IMR-90 (cell line): ENCODE measurements at regions not wholly inside any gene's neighbourhood (a gene's known extent, or its start where the extent isn't known, plus 50 kb on each side); places are given as distances from the start of the nearest gene placed in this dataset.

Source experiments
- ATAC-seq: fragments of 200-7000 bp; cut with Tn5 transposase; 2 replicates; pipeline ENCODE4 v1.9.1; 2020; ENCODE audit warnings: low read depth, mild to moderate bottlenecking, moderate library complexity
- BruUV-seq: library from RNA; stranded (reverse); fragments of 400-500 nt; replicated peaks from 2 replicates; lab custom pipeline; 2021; lab: Mats Ljungman, UMichigan
- CTCF ChIA-PET: fragments of 300-600 bp; formaldehyde crosslinking; extraction: SDS; loops from one replicate; lab custom pipeline; 2021; ENCODE audit warnings: antibody characterized with exemption; lab: Yijun Ruan, JAX
- POLR2A ChIA-PET: fragments of 300-600 bp; sonication (Branson Sonifier 250); formaldehyde crosslinking; loops from one replicate; lab custom pipeline; 2022; ENCODE audit warnings: antibody characterized with exemption; ENCODE audit not compliant: unreplicated experiment; lab: Charles Lee
- DNase-seq: peaks from one replicate; pipeline ENCODE4 v3.0.0; 2013
- H2AFZ ChIP-seq: replicated peaks from 2 replicates; pipeline ENCODE3; 2013; ENCODE audit warnings: low read length, mild to moderate bottlenecking; ENCODE audit not compliant: poor library complexity
- H2AK5ac ChIP-seq: 2 replicates; pipeline ENCODE4 v1.6.1; 2013; ENCODE audit warnings: low read depth, low read length, inconsistent platforms
- H2AK9ac ChIP-seq: replicated peaks from 2 replicates; pipeline ENCODE3; 2013; ENCODE audit warnings: mild to moderate bottlenecking, low read depth, low read length, moderate library complexity; ENCODE audit not compliant: poor library complexity
- H2BK120ac ChIP-seq: 2 replicates; pipeline ENCODE4 v1.6.1; 2013; ENCODE audit warnings: low read depth, low read length, inconsistent platforms
- H2BK15ac ChIP-seq: 3 replicates; pipeline ENCODE4 v1.6.1; 2013; ENCODE audit warnings: low read depth, low read length, inconsistent platforms
- H2BK20ac ChIP-seq: 2 replicates; pipeline ENCODE4 v1.6.1; 2013; ENCODE audit warnings: low read depth, mild to moderate bottlenecking, inconsistent platforms, low read length, moderate library complexity
- H2BK5ac ChIP-seq: 2 replicates; pipeline ENCODE4 v1.6.1; 2013; ENCODE audit warnings: mild to moderate bottlenecking, low read depth, low read length, inconsistent platforms; ENCODE audit not compliant: poor library complexity, severe bottlenecking
- H3K14ac ChIP-seq: replicated peaks from 2 replicates; pipeline ENCODE4 v1.6.1; 2013; ENCODE audit warnings: low read depth, low read length, inconsistent platforms
- H3K18ac ChIP-seq: 2 replicates; pipeline ENCODE4 v1.6.1; 2013; ENCODE audit warnings: low read depth, low read length, control low read depth
- H3K23ac ChIP-seq: 2 replicates; pipeline ENCODE4 v1.6.1; 2013; ENCODE audit warnings: low read depth, low read length, inconsistent platforms
- H3K27ac ChIP-seq: 2 replicates; pipeline ENCODE4 v1.5.1; 2013; ENCODE audit warnings: mild to moderate bottlenecking, control low read depth, low read length; ENCODE audit not compliant: insufficient read depth
- H3K27me3 ChIP-seq: 2 replicates; pipeline ENCODE4 v1.6.1; 2013; ENCODE audit warnings: low read length; ENCODE audit not compliant: control insufficient read depth, insufficient read depth
- H3K36me3 ChIP-seq: 2 replicates; pipeline ENCODE4 v1.6.1; 2013; ENCODE audit warnings: low read length, mixed read lengths; ENCODE audit not compliant: control insufficient read depth, insufficient read depth
- H3K4ac ChIP-seq: 2 replicates; pipeline ENCODE4 v1.6.1; 2013; ENCODE audit warnings: low read depth, low read length, inconsistent platforms
- H3K4me1 ChIP-seq: 2 replicates; pipeline ENCODE4 v1.6.1; 2013; ENCODE audit warnings: low read length, mixed read lengths; ENCODE audit not compliant: control insufficient read depth, insufficient read depth
- H3K4me2 ChIP-seq: 2 replicates; pipeline ENCODE4 v1.6.1; 2013; ENCODE audit warnings: low read depth, mild to moderate bottlenecking, control low read depth, low read length, moderate library complexity
- H3K4me3 ChIP-seq: 2 replicates; pipeline ENCODE4 v1.5.1; 2013; ENCODE audit warnings: low read depth, mild to moderate bottlenecking, control low read depth, low read length, moderate library complexity; ENCODE audit not compliant: insufficient read depth
- H3K56ac ChIP-seq: 2 replicates; pipeline ENCODE4 v1.6.1; 2013; ENCODE audit warnings: low read length, inconsistent platforms; ENCODE audit not compliant: insufficient read depth; ENCODE audit errors: extremely low read depth
- H3K79me1 ChIP-seq, 2 experiments: 2 replicates each; pipeline ENCODE4 v1.6.1; 2013; ENCODE audit warnings: low read length in 2 of 2, inconsistent platforms in 1 of 2, low read depth in 1 of 2
- H3K9ac ChIP-seq: 2 replicates; pipeline ENCODE4 v1.6.1; 2013; ENCODE audit warnings: low read depth, low read length, control low read depth
- H3K9me1 ChIP-seq: 2 replicates; pipeline ENCODE4 v1.6.1; 2013; ENCODE audit warnings: low read length, inconsistent platforms; ENCODE audit not compliant: insufficient read depth
- H3K9me3 ChIP-seq: 2 replicates; pipeline ENCODE4 v1.6.1; 2013; ENCODE audit warnings: low read length; ENCODE audit not compliant: control insufficient read depth, insufficient read depth
- H4K20me1 ChIP-seq: 2 replicates; pipeline ENCODE4 v1.6.1; 2013; ENCODE audit warnings: low read length, inconsistent platforms; ENCODE audit not compliant: insufficient read depth
- H4K5ac ChIP-seq: 2 replicates; pipeline ENCODE4 v1.6.1; 2013; ENCODE audit warnings: mild to moderate bottlenecking, low read depth, low read length, control low read depth
- H4K8ac ChIP-seq, 2 experiments: 2 replicates each; pipeline ENCODE4 v1.6.1; 2013; ENCODE audit warnings: low read depth in 2 of 2, low read length in 2 of 2, control low read depth in 1 of 2, inconsistent platforms in 1 of 2
- H4K91ac ChIP-seq: 2 replicates; pipeline ENCODE4 v1.6.1; 2013; ENCODE audit warnings: low read depth, low read length, inconsistent platforms; ENCODE audit not compliant: insufficient read depth
- CEBPB ChIP-seq: IDR thresholded peaks from 2 replicates; pipeline ENCODE4 v1.6.1; 2012; ENCODE audit warnings: low read depth, low read length, improper control_type of control experiment
- CTCF ChIP-seq: conservative IDR thresholded peaks from 2 replicates; pipeline ENCODE4 v1.5.1; 2012; ENCODE audit warnings: mild to moderate bottlenecking, low read depth, low read length, improper control_type of control experiment
- FOS ChIP-seq: fragments of 150-350 bp; IDR thresholded peaks from 2 replicates; pipeline ENCODE4 v1.6.1; 2016; ENCODE audit warnings: low read depth, low read length
- POLR2A ChIP-seq: IDR thresholded peaks from 2 replicates; pipeline ENCODE4 v1.6.1; 2012; ENCODE audit warnings: mild to moderate bottlenecking, low read depth, low read length
- RAD21 ChIP-seq: IDR thresholded peaks from 2 replicates; pipeline ENCODE4 v1.6.1; 2012; ENCODE audit warnings: low read length, improper control_type of control experiment
- SMC3 ChIP-seq: fragments of 150-350 bp; IDR thresholded peaks from 2 replicates; pipeline ENCODE4 v1.6.1; 2016; ENCODE audit warnings: low read depth, mild to moderate bottlenecking, antibody characterized with exemption, low read length, moderate library complexity
- WGBS, 2 experiments: methylation state at CpG; one replicate each; pipeline versions ENCODE4 v1.1.5 to v1.1.7; 2013; ENCODE audit warnings: missing lambda C conversion rate in 2 of 2; ENCODE audit not compliant: insufficient read length in 1 of 2; ENCODE audit errors: extremely low coverage in 2 of 2; 5-methylcytosine and 5-hydroxymethylcytosine counted together
- dilution Hi-C: fragments of 300-500 bp; cut with HindIII; formaldehyde crosslinking; loops from one replicate; pipeline ENCODE4 v1.14.3; 2018; ENCODE audit warnings: low sequenced_read_pairs; ENCODE audit not compliant: unreplicated experiment
- in situ Hi-C: fragments of 300-500 bp; cut with MboI; formaldehyde crosslinking; loops from 3 replicates; pipeline ENCODE4 v1.14.3; 2019; ENCODE audit warnings: low sequenced_read_pairs, inconsistent platforms, mixed read lengths
- intact Hi-C: fragments of 100-400 bp; cut with micrococcal nuclease; formaldehyde crosslinking; loops from 2 replicates; pipeline ENCODE4 v1.10.0; 2022

GRCh38 chr3:110430146-110430545 lies 641.5 kb upstream of the NECTIN3 start:
- Histone ChIP-seq H3K4me3 (no peak overlapping the region), H3K23ac (peak overlapping the region; percentile 54; the same call in 1 of the 2 replicates), H3K9me1 (no peaks in the 10 kb centered on the region; the same call in 1 of the 2 replicates), H3K9ac (no peak overlapping the region), H4K91ac (peak overlapping the region; percentile 81), H4K8ac (peak overlapping the region; percentile 11 to 32; a peak in 2 of 4 replicates), H3K18ac (peak overlapping the region; percentile 79; the same call in 1 of the 2 replicates), H2BK5ac (peak overlapping the region; percentile 84), H4K20me1 (no peaks in the 10 kb centered on the region), H3K79me1 (no peaks in the 10 kb centered on the region), H2BK120ac (peak overlapping the region; percentile 80), H3K4me1 (peaks cover 3% of the 10 kb centered on the region; the same call in 1 of the 2 replicates), H2AFZ (no peak overlapping the region), H3K27me3 (no peaks in the 10 kb centered on the region), H2AK9ac (no peak overlapping the region), H3K14ac (peak overlapping the region; percentile 76; the same call in 1 of the 2 replicates), H2BK20ac (peak overlapping the region; percentile 89), H3K4me2 (no peak overlapping the region), H3K9me3 (no peaks in the 10 kb centered on the region), H3K27ac (no peak overlapping the region), H2AK5ac (no peak overlapping the region; the same call in 1 of the 2 replicates), H3K36me3 (no peaks in the 10 kb centered on the region), H2BK15ac (peak overlapping the region; percentile 43; the same call in 1 of the 3 replicates), H4K5ac (peak overlapping the region; percentile 70; the same call in 1 of the 2 replicates), H3K4ac (peak overlapping the region; percentile 58; the same call in 1 of the 2 replicates), H3K56ac (no peak overlapping the region)
- DNase-seq (peak; percentile 44), ATAC-seq (peak; percentile 79)
- no peak for TF ChIP-seq CEBPB
- TF ChIP-seq CTCF: no peak
- no peak for TF ChIP-seq RAD21
- TF ChIP-seq SMC3: no peak
- TF ChIP-seq POLR2A: no peak
- no peak for TF ChIP-seq FOS
- in situ Hi-C loops (no loop called here), dilution Hi-C loops (no loop called here), intact Hi-C loops (no loop called here)
- ChIA-PET CTCF (interaction anchor here (0.6 kb wide), 1 partner anchor 899 kb away, joined by 8 read pairs; no protein-coding TSS in a partner anchor), POLR2A (no interaction called here)
- WGBS, 2 experiments: no CpG with 5 or more reads among the region's 1 CpG
- BruUV-seq: no TSS peak
